Astrocyte (in vitro differentiated cells and primary cell): ENCODE measurements at regions not wholly inside any gene's neighbourhood (a gene's known extent, or its start where the extent isn't known, plus 50 kb on each side); places are given as distances from the start of the nearest gene placed in this dataset.
"Not testable (repeated sequence)": the region's sequence is repeated elsewhere in the genome, so short reads cannot be mapped to it uniquely, and the experiment has no call there.

Experiments used
- EZH2 ChIP-seq: IDR thresholded peaks from 2 replicates; pipeline ENCODE4 v1.6.1; 2012; ENCODE audit warnings: mild to moderate bottlenecking, low read length, inconsistent platforms; ENCODE audit not compliant: insufficient read depth
- TF ChIP-seq, protein P1 (sequence below): IDR thresholded peaks from 2 replicates; pipeline ENCODE4 v1.5.1; 2011; ENCODE audit warnings: low read depth, mild to moderate bottlenecking, inconsistent platforms, low read length, moderate library complexity; ENCODE audit not compliant: insufficient read depth

DNA sequence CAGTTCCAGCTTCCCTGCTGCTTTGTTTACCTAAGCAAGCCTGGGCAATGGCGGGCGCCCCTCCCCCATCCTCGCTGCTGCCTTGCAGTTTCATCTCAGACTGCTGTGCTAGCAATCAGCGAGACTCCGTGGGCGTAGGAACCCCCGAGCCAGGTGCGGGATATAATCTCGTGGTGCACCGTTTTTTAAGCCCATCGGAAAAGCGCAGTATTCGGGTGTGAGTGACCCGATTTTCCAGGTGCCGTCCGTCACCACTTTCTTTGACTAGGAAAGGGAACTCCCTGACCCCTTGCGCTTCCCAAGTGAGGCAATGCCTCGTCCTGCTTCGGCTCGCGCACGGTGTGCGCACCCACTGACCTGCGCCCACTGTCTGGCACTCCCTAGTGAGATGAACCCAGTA is 914.7 kb downstream of the AMY1C start:
- TF ChIP-seq, protein P1, sequence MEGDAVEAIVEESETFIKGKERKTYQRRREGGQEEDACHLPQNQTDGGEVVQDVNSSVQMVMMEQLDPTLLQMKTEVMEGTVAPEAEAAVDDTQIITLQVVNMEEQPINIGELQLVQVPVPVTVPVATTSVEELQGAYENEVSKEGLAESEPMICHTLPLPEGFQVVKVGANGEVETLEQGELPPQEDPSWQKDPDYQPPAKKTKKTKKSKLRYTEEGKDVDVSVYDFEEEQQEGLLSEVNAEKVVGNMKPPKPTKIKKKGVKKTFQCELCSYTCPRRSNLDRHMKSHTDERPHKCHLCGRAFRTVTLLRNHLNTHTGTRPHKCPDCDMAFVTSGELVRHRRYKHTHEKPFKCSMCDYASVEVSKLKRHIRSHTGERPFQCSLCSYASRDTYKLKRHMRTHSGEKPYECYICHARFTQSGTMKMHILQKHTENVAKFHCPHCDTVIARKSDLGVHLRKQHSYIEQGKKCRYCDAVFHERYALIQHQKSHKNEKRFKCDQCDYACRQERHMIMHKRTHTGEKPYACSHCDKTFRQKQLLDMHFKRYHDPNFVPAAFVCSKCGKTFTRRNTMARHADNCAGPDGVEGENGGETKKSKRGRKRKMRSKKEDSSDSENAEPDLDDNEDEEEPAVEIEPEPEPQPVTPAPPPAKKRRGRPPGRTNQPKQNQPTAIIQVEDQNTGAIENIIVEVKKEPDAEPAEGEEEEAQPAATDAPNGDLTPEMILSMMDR = not testable (repeated sequence)
- not testable (repeated sequence) for TF ChIP-seq EZH2
